HG02852 (cell line): ENCODE measurements at regions not wholly inside any gene's neighbourhood (a gene's known extent, or its start where the extent isn't known, plus 50 kb on each side); places are given as distances from the start of the nearest gene placed in this dataset.

Experiments
- ATAC-seq: cut with Tn5 transposase; IDR thresholded peaks from one replicate; pipeline ENCODE4 v1.9.1; 2021; ENCODE audit warnings: mild to moderate bottlenecking, moderate library complexity; ENCODE audit not compliant: unreplicated experiment

DNA sequence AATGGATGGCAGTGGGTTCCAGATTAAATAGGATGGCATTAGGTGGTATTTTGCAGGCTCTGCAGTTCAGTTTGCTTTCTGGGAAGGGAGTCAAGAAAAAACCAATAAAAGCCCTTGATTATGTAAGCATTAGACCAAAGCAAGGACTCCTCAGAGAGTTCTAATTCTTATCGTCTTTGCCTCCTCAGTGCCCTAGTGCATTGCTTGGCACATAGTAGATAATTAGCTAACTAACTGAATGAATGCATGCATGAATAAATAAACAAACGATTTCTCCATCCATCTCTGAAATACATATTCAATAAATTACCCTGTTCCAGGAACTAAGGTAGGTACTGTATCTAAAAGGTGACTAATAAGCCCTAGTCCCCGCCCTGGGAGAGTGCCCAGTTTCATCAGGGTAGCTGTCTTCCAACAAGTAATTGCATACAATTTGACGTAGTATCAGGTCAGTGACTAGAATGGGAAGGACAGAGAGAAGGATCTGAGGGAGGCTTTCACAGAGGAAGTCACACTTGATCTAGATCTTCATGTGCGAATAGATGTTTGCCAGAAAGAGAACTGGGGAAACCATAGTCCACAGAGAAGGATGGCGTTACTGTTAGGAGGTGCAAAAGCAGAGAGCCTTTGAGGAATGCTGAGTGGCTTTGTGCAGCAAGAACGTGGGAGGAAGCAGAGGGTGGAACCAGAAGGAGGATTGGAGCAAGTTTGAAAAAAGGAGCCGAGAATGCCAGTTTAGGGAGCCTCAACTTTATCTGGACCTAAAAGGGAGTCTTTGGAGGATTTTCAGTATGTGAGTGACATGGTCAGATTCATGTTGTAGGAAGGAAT is 111.4 kb downstream of the TBX19 start:
- no peak for ATAC-seq

DNA sequence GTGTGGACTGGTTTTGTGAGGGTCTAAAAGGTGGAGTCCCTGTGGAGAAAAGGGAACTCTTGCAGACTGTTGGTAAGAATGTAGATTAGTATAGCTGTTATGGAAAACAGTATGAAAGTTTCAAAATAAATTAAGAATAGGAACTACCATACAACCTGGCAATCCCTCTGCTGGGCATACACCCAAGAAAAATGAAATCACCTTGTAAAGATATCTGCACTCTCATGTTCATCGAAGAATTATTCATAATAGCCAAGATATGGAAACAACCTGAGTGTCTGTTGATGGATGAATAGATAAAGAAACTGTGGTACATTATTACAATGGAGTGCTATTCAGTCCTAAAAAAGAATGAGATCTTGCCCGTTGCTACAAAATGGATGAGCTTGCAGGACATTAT is 109.6 kb downstream of the TBX19 start:
- ATAC-seq: no peak

DNA sequence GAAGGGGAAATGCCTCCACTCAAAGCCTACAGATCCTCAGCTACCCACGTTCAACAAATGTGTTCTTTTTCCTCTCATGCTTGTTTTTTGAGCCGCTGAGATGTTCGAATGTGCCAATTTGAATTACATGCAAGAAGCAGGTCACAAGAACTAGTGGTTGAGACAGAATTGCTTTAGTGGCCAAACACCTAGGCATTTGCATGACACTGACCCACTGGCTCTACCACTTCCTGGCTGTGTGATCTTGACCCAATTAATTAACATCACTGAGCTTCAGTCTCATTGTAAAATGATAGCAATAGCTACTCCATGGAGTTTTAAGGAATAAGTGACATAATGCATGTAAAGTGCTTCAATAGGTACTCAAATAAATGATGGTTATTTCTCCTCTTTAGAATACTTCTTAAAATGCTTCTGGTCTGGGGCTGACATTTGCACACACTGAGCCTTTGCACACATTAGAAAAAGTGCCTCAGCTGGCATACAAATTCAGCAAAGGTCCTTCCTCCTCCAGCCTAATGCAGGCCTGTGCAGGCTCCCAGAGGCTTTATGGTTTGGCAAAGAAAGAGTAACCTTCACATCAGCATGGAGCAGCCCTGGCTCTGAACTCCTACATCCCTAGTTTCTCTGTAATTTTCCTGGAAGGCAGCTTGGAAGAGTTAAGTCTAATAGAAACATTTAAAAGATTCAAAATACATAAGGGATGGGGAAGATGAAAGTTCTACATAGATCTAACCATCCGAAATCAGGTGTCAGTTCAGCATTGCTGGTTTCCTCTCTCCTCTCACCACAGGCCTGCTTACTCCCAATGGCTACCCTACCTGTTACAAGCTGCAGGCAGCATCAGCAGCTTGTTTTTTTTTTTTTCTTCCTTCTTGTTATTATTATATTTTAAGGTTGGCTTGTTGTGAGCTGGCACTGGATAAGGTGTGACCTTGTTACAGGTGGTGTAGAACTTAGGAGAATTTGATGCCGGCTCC is 107.4 kb downstream of the TBX19 start:
- ATAC-seq: no peak

DNA sequence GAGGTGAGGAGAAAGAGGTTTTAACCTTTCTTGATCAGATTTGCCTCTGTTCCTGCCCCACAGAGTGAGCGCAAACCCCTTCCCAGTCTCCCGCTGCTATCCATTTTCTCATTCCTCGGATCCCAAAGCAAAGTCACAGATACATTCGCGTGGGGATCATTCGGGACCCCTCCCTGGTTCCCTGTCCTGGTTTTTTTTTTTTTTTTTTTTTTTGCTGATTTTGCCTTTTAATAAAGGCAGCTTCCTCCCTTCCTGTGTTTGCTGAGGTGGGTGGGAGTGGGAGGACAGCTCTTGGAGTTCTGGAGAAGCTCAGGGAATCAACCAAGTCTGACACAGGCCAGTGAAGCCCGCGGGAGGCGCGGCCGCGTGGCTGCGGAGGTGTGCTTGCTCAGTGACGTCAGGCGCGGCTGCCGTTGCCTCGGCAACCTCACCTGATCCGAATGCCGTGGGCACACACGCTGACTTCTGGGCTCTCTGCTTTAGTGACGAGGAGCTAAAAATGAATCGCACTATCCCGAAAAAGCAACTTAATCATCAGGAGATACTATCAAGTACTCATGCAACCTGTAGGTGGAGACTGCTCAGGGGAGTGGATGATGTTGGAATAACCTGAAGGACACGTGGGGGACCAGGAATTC is 106.4 kb downstream of the TBX19 start:
- no peak for ATAC-seq

DNA sequence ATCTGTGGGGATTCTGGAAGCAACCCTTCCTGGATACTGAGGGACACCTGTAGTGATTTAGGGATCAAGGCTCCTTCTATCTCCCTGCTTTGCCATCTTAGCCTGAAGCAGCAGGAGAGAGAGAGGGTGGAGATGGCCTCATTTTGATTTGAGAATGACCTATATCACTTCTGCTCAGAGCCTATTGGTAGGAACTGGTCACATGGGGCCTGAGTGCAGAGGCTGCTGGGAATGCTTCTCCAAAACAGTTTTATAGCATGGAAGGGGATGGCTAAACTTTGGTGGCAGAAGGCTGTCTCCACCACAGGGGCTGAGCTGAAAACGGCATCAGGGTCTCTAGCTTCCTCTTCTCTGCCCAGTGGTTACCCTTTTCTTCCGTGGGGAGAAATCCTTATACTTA is 105.8 kb downstream of the TBX19 start:
- ATAC-seq: no peak

DNA sequence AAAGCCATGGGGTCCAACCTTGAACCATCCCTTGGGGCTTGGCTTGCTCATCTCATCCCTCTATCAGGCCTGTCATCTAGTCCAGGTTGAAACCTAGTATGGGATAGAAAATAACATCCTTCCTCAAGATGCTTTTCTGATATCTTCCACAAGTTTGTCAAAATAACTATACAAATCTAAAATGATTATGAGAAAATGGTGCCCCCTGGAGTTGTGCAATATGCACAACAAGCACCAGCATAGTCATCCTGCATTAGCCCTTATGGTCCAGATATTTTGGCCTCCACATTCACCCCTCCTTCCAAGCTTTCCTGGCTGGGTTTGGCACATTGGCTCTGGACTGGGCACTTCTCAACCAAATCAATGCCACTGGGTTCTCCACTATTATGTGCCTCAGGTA is 101.2 kb downstream of the TBX19 start:
- ATAC-seq: no peak

DNA sequence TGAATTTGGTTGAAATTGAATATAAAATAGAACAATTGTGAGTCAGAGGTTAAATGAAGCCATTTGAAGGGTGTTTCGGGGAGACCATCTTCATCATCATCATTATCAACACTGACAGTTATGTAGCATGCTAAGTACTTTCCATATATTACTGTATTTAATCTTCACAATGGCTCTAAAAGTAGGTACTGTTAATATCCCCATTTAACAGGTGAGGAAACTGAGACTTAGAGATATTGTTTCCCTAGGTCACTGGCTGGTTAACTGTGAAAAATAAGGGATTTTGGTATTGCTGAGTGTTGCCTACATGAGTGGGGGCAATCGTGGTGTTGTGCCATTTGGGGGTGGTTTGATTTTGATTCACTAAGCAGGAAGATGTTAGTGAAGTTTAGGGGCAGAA is 100.3 kb downstream of the TBX19 start:
- ATAC-seq: no peak

DNA sequence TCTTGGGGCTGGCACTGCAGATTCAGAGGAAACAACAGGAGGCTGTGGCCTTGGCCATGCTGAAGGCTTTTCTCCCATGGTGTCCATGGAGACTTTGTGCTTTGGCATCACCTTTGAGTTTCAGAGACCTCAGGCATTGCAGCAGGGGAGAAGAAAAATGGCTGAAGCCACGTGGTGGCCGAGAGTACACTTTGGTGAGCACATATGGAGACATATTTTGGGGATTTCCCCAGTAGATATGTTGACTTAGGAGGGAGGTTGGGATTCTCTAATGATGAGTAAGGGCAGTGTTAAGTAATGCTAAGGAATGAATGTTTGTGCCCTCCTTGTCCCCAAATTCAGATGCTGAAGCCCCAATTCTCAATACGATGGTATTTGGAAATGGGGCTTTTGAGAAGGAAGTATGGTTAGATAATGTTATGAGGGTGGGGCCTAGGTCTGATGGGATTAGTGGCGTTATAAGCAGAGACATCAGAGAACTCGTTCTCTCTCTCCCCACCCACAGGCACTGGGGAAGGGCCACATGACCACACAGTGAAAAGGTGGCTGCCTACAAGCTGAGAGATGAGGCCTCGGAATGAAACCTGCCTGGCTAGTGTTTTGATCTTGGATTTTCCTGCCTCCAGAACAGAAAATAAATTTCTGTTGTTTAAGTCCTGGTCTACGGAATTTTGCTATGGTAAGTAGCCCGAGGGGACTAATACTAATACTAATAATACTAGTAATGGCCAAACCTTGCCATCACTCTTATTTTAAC is 98.6 kb downstream of the TBX19 start:
- no peak for ATAC-seq

DNA sequence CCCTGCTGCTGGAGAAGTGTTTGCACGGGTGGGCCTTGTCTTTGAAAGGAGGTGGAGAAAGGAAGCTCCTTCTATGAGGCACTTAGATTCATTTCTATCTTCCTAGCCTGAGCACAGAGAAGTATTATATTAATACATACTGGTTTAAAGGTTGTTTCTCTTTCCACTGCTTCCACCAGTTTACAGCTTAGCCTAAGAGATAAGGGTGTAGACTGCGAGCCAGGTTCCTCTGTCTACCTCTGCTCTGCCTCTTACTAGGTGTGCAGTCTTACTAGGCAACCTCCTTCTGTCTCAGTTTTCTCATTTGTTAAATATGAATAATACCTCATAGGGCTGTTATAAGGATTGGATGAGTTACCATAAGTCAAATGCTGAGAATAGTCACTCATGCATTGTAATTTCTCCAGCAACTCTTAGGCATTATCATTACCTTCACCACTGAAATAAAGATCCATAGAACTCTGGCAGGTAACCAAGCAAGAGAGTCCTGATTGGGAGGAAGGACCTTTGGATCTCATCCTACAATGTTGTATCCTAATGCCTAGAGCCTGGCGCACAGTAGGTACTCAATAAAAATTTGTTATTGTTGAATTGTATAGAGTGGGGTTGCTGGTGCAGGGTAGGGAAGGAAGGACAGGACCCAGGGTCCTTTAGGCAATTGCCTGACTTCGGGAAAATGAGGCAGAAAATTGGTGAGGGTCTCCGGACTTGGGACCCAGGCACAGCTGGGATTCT is 95.1 kb downstream of the TBX19 start:
- no peak for ATAC-seq

DNA sequence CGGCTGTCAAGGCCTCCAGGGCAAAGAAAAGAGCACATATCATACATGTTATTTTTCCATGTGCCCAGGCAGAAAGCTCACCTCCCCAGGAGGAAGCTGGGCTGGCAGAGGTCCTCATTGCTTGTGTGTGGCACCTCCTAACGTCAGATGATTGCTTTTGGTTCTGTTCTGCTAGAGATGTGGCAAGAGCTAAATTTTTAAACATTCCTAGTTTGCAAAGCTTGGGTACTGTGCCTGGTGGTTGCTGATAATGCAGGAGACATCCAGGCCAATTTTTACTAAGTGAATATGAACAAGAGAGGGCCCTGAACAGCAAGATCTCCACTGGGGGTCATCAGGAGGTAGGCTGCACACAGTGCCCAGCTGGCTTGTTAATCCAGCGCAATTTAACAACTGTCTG is 93.9 kb downstream of the TBX19 start:
- ATAC-seq: no peak

DNA sequence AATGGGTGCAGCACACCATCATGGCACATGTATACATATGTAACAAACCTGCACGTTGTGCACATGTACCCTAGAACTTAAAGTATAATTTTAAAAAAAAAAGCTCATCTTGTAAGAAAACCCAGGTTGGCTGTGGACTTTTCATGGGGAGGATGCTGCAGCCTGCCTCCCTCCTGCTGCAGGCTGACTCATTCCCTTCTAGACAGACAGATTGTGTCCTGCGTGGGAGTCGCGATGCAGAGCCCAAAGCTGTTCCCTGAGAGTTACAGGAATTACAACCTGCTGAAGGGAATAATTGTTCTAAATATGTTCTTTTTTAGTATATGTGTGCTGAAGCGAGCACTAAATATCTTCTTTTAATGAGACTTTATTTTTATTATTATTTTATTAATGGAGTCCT is 93.2 kb downstream of the TBX19 start:
- no peak for ATAC-seq

DNA sequence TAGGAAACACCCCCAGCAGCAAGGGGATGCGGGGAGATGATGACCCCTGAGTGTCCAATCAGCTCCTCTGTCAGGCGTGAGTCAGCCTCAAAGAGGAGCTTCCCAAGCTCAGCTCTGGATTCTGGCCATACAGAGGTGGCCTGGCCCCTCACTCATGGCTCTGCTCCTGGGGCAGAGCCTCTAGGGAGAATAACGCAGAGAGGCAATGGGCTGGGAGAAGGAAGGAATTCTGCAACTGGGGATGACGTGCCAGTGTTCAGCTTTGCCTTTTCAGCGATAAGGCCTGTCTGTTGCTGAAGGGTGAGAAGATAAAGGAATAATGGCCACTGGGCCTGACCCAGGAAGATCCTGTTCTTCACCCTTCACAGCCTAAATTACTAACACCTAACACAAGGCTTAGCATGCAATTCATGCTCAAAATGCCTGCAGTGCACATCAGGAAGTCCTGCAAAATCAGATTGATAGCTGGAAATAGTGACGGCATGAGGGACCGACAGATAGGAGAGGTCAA is 92.2 kb downstream of the TBX19 start:
- ATAC-seq: no peak

DNA sequence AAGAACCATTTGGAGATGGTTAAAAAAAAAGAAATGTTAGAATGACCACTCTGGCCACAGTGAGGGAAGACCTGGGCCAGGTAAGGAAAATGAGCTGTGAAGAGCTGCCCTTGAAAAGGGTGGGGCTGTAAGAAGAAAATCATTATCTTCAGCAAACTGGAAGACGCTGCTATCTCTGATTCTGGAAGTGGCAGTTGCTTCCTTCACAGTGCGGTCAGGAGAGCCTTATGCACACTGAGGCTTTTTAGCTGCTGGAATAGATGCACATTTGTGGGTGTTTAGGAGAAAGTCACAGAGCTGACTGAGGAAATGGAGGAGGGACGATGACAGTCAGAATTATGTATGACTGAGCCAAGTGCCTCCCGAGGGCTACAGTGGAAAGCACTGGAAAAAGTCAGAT is 91.6 kb downstream of the TBX19 start:
- no peak for ATAC-seq

DNA sequence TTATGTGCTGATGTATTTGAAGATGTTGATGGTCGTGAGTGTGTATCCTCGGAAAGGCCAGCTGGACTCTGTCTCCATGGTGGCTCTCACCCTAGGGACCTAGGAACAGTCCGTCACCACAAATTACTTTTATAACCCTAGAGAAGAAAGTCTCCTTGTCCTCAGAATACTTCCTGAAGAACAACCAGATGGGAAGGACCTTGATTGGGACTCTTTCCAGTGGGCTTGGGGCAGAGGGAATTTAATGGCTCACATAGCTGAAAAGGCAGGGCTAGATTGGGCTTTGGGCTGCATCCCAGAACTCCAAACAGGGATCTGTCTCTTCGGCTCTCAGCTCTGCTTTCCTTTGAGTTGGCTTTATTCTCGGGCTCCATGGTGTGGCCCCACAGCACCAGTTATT is 90.8 kb downstream of the TBX19 start:
- ATAC-seq: no peak

DNA sequence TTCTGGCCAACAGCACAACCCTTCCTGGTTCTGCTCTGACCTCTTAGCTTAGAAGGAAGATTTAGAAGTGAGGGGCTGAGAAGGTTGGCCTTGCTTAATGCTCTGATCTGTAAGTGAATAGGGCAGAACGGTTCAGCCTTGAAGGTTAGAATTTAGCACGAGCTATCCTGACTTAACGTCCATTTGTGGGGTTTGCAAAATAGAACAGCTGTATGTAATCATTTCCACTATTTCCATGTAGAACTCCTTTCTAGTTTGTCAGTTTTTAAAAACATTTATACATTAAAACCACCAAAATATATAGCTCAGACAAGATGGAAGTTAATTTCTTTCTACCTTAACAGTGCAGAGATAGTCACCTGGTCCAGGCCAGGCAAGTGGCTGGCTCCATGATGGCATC is 89.9 kb downstream of the TBX19 start:
- ATAC-seq: no peak

DNA sequence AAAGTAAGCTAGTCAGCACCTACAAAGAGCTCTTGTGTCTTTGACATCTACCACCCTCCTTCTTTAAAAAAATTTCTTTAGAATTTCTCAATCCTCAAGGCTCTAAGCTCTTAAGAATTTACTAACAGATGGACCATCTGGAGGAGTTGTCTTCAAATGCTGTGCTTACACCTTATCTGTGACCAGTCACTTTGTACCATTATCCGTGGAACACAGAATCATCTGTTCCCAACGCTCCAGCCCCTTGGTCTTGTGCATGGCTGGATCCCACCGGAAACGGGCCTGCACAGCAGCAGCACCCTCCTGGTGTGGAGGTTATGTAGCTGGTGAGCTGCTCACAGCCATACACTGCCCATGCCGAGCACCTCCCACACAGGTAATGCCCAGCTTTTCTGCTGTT is 89.0 kb downstream of the TBX19 start:
- no peak for ATAC-seq

DNA sequence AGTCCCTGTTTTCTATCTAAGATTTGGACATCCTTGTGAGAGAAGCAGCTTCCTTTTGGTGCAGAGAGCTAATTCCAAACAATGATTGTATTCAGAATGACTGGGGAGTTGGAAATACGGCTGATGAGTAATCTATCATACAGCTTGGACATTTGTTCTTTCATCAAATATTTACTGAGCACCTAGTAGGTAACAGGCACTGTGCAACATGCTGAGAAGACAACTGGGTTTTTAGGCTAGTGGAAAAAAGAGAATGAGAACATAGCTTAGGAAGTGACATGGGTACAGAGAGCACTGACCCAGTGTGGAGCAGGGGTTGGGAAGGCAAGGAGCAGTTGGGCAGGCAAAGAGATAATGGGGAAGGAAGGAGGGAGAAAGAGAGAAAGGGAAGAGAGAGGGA is 87.5 kb downstream of the TBX19 start:
- no peak for ATAC-seq

DNA sequence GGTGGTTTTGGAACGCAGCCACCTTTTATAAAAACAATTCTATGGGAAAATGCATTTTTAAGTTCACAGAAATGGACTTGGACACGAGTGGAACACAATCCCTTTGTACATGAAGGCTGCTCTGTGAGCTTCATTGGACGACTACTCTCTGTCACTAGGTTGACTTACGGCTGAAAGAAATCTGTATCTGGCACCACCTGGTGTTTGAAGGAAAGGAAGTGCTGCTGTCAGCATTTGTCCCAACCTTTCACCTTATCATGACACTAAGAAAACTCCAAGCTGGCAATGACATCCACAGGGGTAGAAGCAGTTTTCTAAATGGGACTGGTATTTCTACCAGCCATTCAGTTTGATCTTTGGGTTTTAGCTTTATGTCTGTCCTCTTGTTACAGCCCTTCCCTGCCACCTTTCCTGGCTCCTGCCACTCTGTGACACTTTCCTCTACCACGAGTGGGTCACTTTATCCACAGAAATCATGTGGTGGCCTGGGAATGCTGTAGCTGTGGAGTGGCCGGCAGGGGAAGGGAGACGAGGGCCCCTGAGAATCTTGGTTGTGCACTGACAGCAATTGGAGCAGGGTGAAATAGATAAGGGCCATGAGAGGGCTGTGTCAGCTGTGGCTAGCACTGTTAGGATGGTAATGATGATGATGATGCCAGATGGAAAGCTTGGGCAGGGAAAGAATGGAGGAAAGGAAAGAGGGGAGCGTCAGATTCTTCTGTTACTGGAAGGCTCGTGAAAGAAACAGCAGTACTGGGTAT is 85.2 kb downstream of the TBX19 start:
- no peak for ATAC-seq
